MM.1S (cell line): ENCODE measurements at regions not wholly inside any gene's neighbourhood (a gene's known extent, or its start where the extent isn't known, plus 50 kb on each side); places are given as distances from the start of the nearest gene placed in this dataset.

Experiments
- EZH2phosphoT487 ChIP-seq: fragments of 300-600 bp; sonication (generic); IDR thresholded peaks from 2 replicates; pipeline ENCODE4 v1.6.1; 2018; ENCODE audit warnings: antibody characterized with exemption, low read length
- TF ChIP-seq, protein P1 (sequence below): fragments of 300-600 bp; sonication (generic); IDR thresholded peaks from 2 replicates; pipeline ENCODE4 v1.5.1; 2016; ENCODE audit warnings: antibody characterized with exemption, low read length, mixed read lengths

GRCh38 chr11:134913999-134914590 is 502.1 kb upstream of the B3GAT1 start:
- TF ChIP-seq, protein P1, sequence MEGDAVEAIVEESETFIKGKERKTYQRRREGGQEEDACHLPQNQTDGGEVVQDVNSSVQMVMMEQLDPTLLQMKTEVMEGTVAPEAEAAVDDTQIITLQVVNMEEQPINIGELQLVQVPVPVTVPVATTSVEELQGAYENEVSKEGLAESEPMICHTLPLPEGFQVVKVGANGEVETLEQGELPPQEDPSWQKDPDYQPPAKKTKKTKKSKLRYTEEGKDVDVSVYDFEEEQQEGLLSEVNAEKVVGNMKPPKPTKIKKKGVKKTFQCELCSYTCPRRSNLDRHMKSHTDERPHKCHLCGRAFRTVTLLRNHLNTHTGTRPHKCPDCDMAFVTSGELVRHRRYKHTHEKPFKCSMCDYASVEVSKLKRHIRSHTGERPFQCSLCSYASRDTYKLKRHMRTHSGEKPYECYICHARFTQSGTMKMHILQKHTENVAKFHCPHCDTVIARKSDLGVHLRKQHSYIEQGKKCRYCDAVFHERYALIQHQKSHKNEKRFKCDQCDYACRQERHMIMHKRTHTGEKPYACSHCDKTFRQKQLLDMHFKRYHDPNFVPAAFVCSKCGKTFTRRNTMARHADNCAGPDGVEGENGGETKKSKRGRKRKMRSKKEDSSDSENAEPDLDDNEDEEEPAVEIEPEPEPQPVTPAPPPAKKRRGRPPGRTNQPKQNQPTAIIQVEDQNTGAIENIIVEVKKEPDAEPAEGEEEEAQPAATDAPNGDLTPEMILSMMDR: no peak
- no peak for TF ChIP-seq EZH2phosphoT487
